GM13977 (cell line): ENCODE measurements at regions not wholly inside any gene's neighbourhood (a gene's known extent, or its start where the extent isn't known, plus 50 kb on each side); places are given as distances from the start of the nearest gene placed in this dataset.

Experiments used
- DNase-seq: peaks from one replicate; pipeline ENCODE4 v3.0.0; 2012; ENCODE audit warnings: low spot score
- CTCF ChIP-seq: IDR thresholded peaks from 2 replicates; pipeline ENCODE4 v1.5.1; 2012; ENCODE audit warnings: mild to moderate bottlenecking, control low read depth; ENCODE audit not compliant: insufficient read depth; ENCODE audit errors: extremely low read depth, missing control alignments
- in situ Hi-C: fragments of 300-500 bp; cut with MboI; formaldehyde crosslinking; loops from one replicate; pipeline ENCODE4 v1.12.0; 2022; ENCODE audit warnings: low sequenced_read_pairs, low pct_unique_long_range_greater_than_20kb, mixed read lengths, inconsistent platforms; ENCODE audit not compliant: unreplicated experiment

- DNase-seq, result no peak
- TF ChIP-seq CTCF, result no peak
- in situ Hi-C loops, result no loop called here
These were observed 173.4 kb upstream of the NTF3 start for GRCh38 chr12:5258498-5258897.

- no peak for TF ChIP-seq CTCF
- no peak for DNase-seq
- in situ Hi-C loops, result no loop called here
These were observed 173.0 kb upstream of the NTF3 start for GRCh38 chr12:5258926-5259325.

DNA sequence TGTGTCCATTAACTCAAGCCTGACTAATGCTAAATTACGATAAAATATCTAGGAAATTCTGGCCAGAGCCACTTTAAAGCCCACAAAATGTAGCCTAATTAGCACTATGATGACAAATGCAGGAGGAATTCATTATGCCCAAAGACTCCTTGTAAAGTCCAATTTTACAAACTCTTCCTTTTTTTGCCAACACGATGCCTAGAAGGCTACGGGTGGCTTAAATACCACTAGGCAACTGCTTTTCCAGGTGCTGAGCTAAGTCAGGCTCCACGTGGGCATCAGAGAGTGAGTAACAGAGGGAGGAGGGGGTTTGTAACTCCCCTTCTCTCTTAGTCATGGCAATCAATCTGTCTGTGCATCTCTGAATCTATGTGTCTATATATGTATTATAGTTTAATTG lies 172.4 kb upstream of the NTF3 start:
- no peak for DNase-seq
- no peak for TF ChIP-seq CTCF
- in situ Hi-C loops, result no loop called here

GRCh38 chr12:5260086-5260485 lies 171.8 kb upstream of the NTF3 start:
- in situ Hi-C loops, result no loop called here
- no peak for TF ChIP-seq CTCF

DNA sequence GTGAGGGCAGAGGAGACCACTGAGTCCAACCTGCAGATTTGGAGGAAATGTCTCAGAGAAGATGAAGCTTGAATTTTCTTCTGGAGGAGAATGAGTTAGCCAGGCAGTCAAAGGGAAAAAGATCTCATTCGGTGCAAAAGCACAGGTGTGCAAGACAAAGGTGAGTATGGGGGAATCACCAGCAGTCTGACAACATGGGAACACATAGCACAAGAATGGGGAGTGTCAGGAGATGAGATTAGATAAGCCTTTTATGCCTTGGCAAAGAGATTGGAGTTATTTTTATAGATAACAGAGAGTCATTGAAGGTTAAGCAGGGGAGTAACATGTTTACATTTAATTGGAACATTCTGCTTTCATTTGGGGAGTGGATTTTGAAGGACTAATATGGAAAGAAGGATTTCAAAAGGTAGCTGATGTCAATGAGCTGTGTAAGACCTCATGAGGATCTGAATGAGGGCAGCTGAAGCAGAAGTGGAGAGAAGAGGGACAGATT lies 171.3 kb upstream of the NTF3 start:
- in situ Hi-C loops, result no loop called here
- DNase-seq, result no peak
- no peak for TF ChIP-seq CTCF

More at GRCh38 chr12:5260086-5260485, 171.8 kb upstream of the NTF3 start:
- no peak for DNase-seq

GRCh38 chr12:5262450-5262849 lies 169.5 kb upstream of the NTF3 start:
- DNase-seq, result no peak
- in situ Hi-C loops, result no loop called here
- TF ChIP-seq CTCF, result no peak

DNA sequence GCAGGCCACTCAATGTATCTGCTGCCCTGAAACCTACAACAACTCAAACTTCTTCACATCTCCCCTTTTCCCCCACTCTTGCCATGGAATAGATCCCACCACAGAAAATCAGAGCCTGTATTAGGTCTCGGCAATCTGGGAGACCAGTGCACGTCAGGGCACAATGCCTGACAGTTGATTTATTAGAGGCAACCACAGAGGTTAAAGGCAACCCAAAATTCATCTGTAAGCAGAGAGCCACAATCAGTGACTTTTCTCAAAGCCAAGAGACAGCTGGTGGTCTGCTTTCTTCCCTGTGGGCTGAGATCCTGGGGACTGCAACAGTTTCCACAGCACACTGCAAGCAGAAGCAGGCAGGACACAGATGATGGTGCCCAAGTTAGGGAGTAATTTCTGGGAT lies 169.0 kb upstream of the NTF3 start:
- TF ChIP-seq CTCF, result no peak
- in situ Hi-C loops, result no loop called here

More for the DNA sequence above, 169.0 kb upstream of the NTF3 start:
- no peak for DNase-seq
